Spleen (tissue), 11 donors: ENCODE measurements at regions not wholly inside any gene's neighbourhood (a gene's known extent, or its start where the extent isn't known, plus 50 kb on each side); places are given as distances from the start of the nearest gene placed in this dataset.

Source experiments
- DNase-seq: peaks from one replicate; pipeline ENCODE4 v3.0.0-alpha.2; 2020
- H3K27ac ChIP-seq, 8 donors: fragments of 200-600 bp; sonication (generic) in 7 of 8; 1 replicate in 4 of 8; 2 replicates in 4 of 8; pipeline versions ENCODE4 v1.5.0 to v1.8.0; 2016 to 2021; ENCODE audit warnings: inconsistent platforms in 4 of 8, mild to moderate bottlenecking in 4 of 8, moderate library complexity in 1 of 8
- H3K27me3 ChIP-seq, 7 donors: fragments of 200-600 bp; sonication (generic) in 6 of 7; replicated peaks in 1 of 7; 1 replicate in 4 of 7; 2 replicates in 3 of 7; pipeline versions ENCODE4 v1.5.0 to v1.8.0; 2016 to 2021; ENCODE audit warnings: inconsistent platforms in 3 of 7, mild to moderate bottlenecking in 1 of 7
- H3K36me3 ChIP-seq, 6 donors: fragments of 200-600 bp; sonication (generic) in 5 of 6; 1 replicate in 4 of 6; 2 replicates in 2 of 6; pipeline versions ENCODE4 v1.5.0 to v1.8.0; 2016 to 2021; ENCODE audit warnings: inconsistent platforms in 2 of 6
- H3K4me1 ChIP-seq, 6 donors: fragments of 200-600 bp; sonication (generic) in 5 of 6; 1 replicate in 3 of 6; 2 replicates in 3 of 6; pipeline versions ENCODE4 v1.5.0 to v1.8.0; 2016 to 2021; ENCODE audit warnings: inconsistent platforms in 3 of 6
- H3K4me3 ChIP-seq, 8 donors: fragments of 200-600 bp; sonication (generic) in 7 of 8; 1 replicate in 4 of 8; 2 replicates in 4 of 8; pipeline versions ENCODE4 v1.5.0 to v1.8.0; 2016 to 2021; ENCODE audit warnings: inconsistent platforms in 4 of 8, mild to moderate bottlenecking in 4 of 8, moderate library complexity in 2 of 8
- H3K9me3 ChIP-seq, 8 donors: fragments of 200-600 bp; sonication (generic) in 7 of 8; 1 replicate in 4 of 8; 2 replicates in 4 of 8; pipeline versions ENCODE4 v1.5.0 to v1.8.0; 2016 to 2021; ENCODE audit warnings: inconsistent platforms in 4 of 8
- POLR2A ChIP-seq, 3 donors: fragments of 450-650 bp; IDR thresholded peaks; one replicate each; pipeline ENCODE4 v1.5.1; 2017; ENCODE audit warnings: antibody characterized with exemption in 3 of 3, mild to moderate bottlenecking in 1 of 3
- POLR2AphosphoS5 ChIP-seq, 3 donors: sonication (generic); formaldehyde crosslinking; IDR thresholded peaks; one replicate each; pipeline ENCODE4 v1.5.1; 2017; ENCODE audit warnings: antibody characterized with exemption in 3 of 3
- WGBS, 5 donors: extraction: QIAGEN DNeasy Blood & Tissue Kit in 3 of 5; methylation state at CpG; one replicate each; pipeline versions ENCODE4 v1.1.5 to v1.1.7; 2013 to 2018; 5-methylcytosine and 5-hydroxymethylcytosine counted together
- intact Hi-C: fragments of 100-400 bp; cut with DNase I; formaldehyde crosslinking; loops from one replicate; pipeline ENCODE4 v1.15.0; 2023; ENCODE audit warnings: low total_unique reads
- TF ChIP-seq, protein P1 (sequence below), 11 experiments: fragments of 200-600 bp in 7 of 11; fragments of 450-650 bp in 4 of 11; sonication (generic) in 4 of 11; IDR thresholded peaks in 8 of 11; conservative IDR thresholded peaks in 3 of 11; 1 replicate in 7 of 11; 2 replicates in 4 of 11; pipeline versions ENCODE4 v1.4.0 to v1.8.0; 2016 to 2021; ENCODE audit warnings: antibody characterized with exemption in 11 of 11, inconsistent platforms in 4 of 11, mild to moderate bottlenecking in 1 of 11
- donor health status: healthy with polysubstance abuse.
- donor health status: DM: no; HTN: no; CAD: no; lungs with moderate emphysema.
- donor health status: DM: no; HTN: no; CAD: no.
- donor health status: Bipolar disorder and iron deficiency.
- donor health status: healthy.
- donor health status: DM: no; HTN: no; CAD: no.
- donor health status: DM: yes; HTN: yes; CAD: no.

DNA sequence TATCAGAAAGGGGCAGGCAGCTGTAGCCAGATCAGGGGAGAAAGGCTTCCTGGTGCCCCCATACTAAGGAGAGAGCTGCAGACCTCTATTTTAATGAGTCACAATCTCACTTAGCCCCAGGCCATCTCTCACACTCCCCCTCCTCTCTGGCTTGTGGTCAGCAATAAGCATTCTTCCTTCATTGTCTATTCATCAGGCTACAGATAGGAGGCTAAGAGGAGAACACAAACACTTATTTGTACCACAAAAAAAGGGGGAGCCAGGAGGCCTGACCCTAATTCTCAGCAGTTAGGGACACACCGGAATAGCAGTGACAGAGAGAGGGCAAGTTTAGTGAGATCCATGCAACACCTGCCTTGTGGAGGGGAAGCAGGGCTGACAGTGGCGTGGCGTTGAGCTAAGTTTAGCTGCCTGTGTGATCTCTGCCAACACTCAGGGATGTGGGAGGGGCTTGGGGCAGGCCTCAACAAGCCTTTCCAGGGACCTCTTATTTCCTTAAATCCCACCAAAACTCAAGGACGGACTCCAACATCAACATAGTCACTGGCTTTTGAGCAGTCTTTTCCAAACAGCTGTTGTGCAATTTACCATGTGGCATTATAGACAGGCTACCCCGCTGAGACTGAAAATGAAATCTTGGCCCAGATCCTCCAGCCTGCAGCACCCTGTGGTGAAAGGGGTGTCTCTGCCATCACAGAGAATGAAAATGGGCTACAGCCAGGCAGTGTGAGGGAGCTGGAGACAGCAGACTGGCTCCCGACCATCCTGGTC, 191.9 kb upstream of the TSC22D2 start:
- no peak for DNase-seq
- intact Hi-C loops = no loop called here
- Histone ChIP-seq H3K27ac (no peak overlapping the region), H3K36me3 (no peaks in the 10 kb centered on the region), H3K4me3 (no peak overlapping the region), H3K27me3 (peaks cover 0 to 13% (median 0%) of the 10 kb centered on the region in 7 donors), H3K4me1 (peaks cover 0 to 14% (median 7%) of the 10 kb centered on the region in 6 donors), H3K9me3 (peaks cover 0 to 11% (median 7%) of the 10 kb centered on the region in 8 donors)
- 64 to 83% (median 67%) methylated on average over 3 to 6 of the region's 6 CpGs for WGBS, 5 donors
- TF ChIP-seq POLR2A (IDR thresholded peaks at IDR 0.05) = no peak

DNA sequence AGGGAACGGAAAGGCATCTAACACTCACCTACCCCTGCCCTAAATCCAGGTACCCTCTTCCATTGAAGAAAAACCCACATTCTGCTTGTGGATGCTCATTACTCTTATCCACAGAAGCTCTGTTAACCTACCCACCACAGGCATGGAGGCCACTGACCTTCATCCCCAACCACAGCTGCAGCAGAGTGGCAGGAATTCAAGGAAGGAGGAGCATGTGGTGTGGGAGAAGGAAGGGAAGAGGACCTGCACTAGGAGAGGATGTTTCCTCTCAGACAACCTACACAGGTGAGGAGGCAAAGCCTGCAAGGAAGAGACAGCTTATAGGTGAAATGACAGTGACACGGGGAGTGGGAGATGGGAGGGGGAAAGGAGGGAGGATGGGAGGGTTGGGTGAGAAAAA, 192.5 kb upstream of the TSC22D2 start:
- Histone ChIP-seq H3K27me3 (peaks cover 0 to 7% (median 0%) of the 10 kb centered on the region in 7 donors), H3K4me3 (no peak overlapping the region), H3K4me1 (peaks cover 0 to 8% (median 2%) of the 10 kb centered on the region in 6 donors), H3K27ac (no peak overlapping the region), H3K36me3 (no peaks in the 10 kb centered on the region), H3K9me3 (peaks cover 0 to 11% (median 7%) of the 10 kb centered on the region in 8 donors)
- TF ChIP-seq POLR2AphosphoS5 (IDR thresholded peaks at IDR 0.05) = no peak
- TF ChIP-seq, protein P1, sequence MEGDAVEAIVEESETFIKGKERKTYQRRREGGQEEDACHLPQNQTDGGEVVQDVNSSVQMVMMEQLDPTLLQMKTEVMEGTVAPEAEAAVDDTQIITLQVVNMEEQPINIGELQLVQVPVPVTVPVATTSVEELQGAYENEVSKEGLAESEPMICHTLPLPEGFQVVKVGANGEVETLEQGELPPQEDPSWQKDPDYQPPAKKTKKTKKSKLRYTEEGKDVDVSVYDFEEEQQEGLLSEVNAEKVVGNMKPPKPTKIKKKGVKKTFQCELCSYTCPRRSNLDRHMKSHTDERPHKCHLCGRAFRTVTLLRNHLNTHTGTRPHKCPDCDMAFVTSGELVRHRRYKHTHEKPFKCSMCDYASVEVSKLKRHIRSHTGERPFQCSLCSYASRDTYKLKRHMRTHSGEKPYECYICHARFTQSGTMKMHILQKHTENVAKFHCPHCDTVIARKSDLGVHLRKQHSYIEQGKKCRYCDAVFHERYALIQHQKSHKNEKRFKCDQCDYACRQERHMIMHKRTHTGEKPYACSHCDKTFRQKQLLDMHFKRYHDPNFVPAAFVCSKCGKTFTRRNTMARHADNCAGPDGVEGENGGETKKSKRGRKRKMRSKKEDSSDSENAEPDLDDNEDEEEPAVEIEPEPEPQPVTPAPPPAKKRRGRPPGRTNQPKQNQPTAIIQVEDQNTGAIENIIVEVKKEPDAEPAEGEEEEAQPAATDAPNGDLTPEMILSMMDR (IDR thresholded peaks at IDR 0.05 in 8 of 11, conservative IDR thresholded peaks at IDR 0.05 in 3 of 11) = no peak
- TF ChIP-seq POLR2A (IDR thresholded peaks at IDR 0.05) = no peak
- no peak for DNase-seq
- intact Hi-C loops = no loop called here
- 82 to 92% (median 88%) methylated on average over 2 of the region's 2 CpGs for WGBS, 5 donors

DNA sequence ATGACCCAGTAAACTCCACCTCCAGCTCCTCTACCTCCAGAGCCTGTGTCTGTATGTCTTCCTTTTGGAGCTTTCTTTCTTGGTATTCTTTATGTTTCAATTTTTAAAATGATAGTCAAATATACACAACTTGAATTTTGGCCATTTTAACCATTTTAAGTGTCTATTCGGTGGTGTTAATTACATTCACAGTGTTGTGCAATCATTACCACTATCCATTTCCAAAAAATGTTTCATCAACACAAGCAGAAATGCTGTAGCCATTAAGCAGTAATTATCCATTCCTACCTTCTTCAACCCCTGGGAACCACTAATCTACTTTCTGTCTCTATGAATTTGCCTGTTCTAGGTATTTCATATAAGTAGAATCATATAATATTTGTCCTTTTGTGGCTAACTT, 194.5 kb upstream of the TSC22D2 start:
- Histone ChIP-seq H3K27ac (no peak overlapping the region), H3K36me3 (no peaks in the 10 kb centered on the region), H3K9me3 (peaks cover 0 to 11% (median 7%) of the 10 kb centered on the region in 8 donors), H3K4me3 (no peak overlapping the region), H3K27me3 (no peaks in the 10 kb centered on the region), H3K4me1 (no peaks in the 10 kb centered on the region)
- intact Hi-C loops = no loop called here
- 42 to 84% (median 81%) methylated on average over 1 of the region's 1 CpG for WGBS, 5 donors
- no peak for TF ChIP-seq POLR2A (IDR thresholded peaks at IDR 0.05)
- no peak for TF ChIP-seq POLR2AphosphoS5 (IDR thresholded peaks at IDR 0.05)
- TF ChIP-seq, protein P1 (IDR thresholded peaks at IDR 0.05 in 8 of 11, conservative IDR thresholded peaks at IDR 0.05 in 3 of 11) = no peak
- no peak for DNase-seq

DNA sequence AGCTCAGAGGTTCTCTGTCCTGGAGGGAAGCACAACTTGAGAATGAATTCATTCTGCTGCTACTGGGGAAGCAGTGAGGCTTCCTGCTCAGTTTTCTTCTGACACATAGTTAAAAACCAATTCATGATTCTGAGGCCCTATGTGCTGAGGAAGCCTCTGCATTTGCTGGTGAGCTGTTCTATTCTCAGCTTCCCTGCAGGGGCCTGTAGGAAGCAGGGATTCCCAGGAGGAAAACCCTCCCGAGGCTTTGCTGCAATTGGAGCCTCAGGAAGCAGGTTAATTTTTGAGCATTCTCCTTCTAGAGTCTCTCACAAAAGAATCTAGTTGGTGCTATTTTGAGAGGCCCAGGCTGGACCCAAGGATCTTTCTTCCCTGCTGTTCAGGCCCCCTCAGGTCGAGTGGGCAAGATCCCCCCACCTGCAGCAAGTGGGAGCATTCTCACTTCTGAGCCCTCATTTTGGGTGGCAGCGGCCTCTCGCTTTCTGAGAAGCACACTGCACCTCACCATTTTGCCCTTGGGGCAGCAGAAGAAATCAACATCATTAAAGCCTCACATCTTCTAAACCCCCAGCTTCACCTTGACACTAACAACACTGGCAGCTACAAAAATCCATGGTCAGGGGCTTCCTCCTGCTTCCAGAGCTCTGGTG, 197.5 kb upstream of the TSC22D2 start:
- WGBS, 5 donors = 74 to 82% (median 77%) methylated on average over 4 of the region's 4 CpGs
- TF ChIP-seq, protein P1 (IDR thresholded peaks at IDR 0.05 in 8 of 11, conservative IDR thresholded peaks at IDR 0.05 in 3 of 11) = no peak
- TF ChIP-seq POLR2A (IDR thresholded peaks at IDR 0.05) = no peak
- TF ChIP-seq POLR2AphosphoS5 (IDR thresholded peaks at IDR 0.05) = no peak

More for the DNA sequence above, 197.5 kb upstream of the TSC22D2 start:
- no peaks in the 10 kb centered on the region for H3K9me3 ChIP-seq
- no peaks in the 10 kb centered on the region for H3K36me3 ChIP-seq
- DNase-seq = no peak
- H3K27me3 ChIP-seq = no peaks in the 10 kb centered on the region
- intact Hi-C loops = no loop called here
- H3K27ac ChIP-seq = no peak overlapping the region
- no peaks in the 10 kb centered on the region for H3K4me1 ChIP-seq
- H3K4me3 ChIP-seq = no peak overlapping the region
